ENCODE measurements at regions not wholly inside any gene's neighbourhood (a gene's known extent, or its start where the extent isn't known, plus 50 kb on each side); places are given as distances from the start of the nearest gene placed in this dataset.

- intact Hi-C loops (cut with DNase I; ENCODE audit: low total_unique reads): no loop called here
- no peak for DNase-seq
- WGBS, 5 donors: 84 to 96% (median 94%) methylated on average over 1 of the region's 1 CpG
Observed at GRCh38 chr19:23822735-23823134, 64.0 kb upstream of the ZNF681 start.

GRCh38 chr19:23817519-23817918 lies 58.8 kb upstream of the ZNF681 start:
- intact Hi-C loops (cut with DNase I; ENCODE audit: low total_unique reads): no loop called here
- Histone ChIP-seq H3K4me3 (no peak overlapping the region), H3K27ac (no peak overlapping the region), H3K4me1 (no peaks in the 10 kb centered on the region), H3K9me3 (peaks cover 0 to 67% (median 50%) of the 10 kb centered on the region in 8 donors), H3K27me3 (replicated peaks in 1 of 7) (no peaks in the 10 kb centered on the region), H3K36me3 (no peaks in the 10 kb centered on the region)
- no peak for DNase-seq
- WGBS, 5 donors: 54 to 65% (median 59%) methylated on average over 4 of the region's 4 CpGs
- no peak for TF ChIP-seq POLR2A (IDR thresholded peaks at IDR 0.05)
- peak in 8 of 11 experiments; percentile 12 to 60 (median 41) for TF ChIP-seq CTCF (IDR thresholded peaks at IDR 0.05 in 8 of 11, conservative IDR thresholded peaks at IDR 0.05 in 3 of 11)
- peak in 1 of 3 donors; percentile 32 for TF ChIP-seq POLR2AphosphoS5 (IDR thresholded peaks at IDR 0.05)

More at GRCh38 chr19:23822735-23823134, 64.0 kb upstream of the ZNF681 start:
- Histone ChIP-seq H3K4me3 (no peak overlapping the region), H3K4me1 (no peaks in the 10 kb centered on the region), H3K27me3 (replicated peaks in 1 of 7) (no peaks in the 10 kb centered on the region), H3K36me3 (no peaks in the 10 kb centered on the region), H3K27ac (no peak overlapping the region), H3K9me3 (peaks cover 7 to 93% (median 85%) of the 10 kb centered on the region in 8 donors)
- TF ChIP-seq POLR2A (IDR thresholded peaks at IDR 0.05): no peak
- no peak for TF ChIP-seq CTCF (IDR thresholded peaks at IDR 0.05 in 8 of 11, conservative IDR thresholded peaks at IDR 0.05 in 3 of 11)
- no peak for TF ChIP-seq POLR2AphosphoS5 (IDR thresholded peaks at IDR 0.05)

GRCh38 chr19:23810496-23810895 lies 51.8 kb upstream of the ZNF681 start:
- TF ChIP-seq CTCF (IDR thresholded peaks at IDR 0.05 in 8 of 11, conservative IDR thresholded peaks at IDR 0.05 in 3 of 11) (no peak), POLR2A (IDR thresholded peaks at IDR 0.05) (no peak), POLR2AphosphoS5 (IDR thresholded peaks at IDR 0.05) (no peak)
- Histone ChIP-seq H3K27me3 (replicated peaks in 1 of 7) (no peaks in the 10 kb centered on the region), H3K4me3 (no peak overlapping the region), H3K36me3 (peaks cover 0 to 5% (median 0%) of the 10 kb centered on the region in 6 donors), H3K9me3 (peaks cover 0 to 15% (median 1%) of the 10 kb centered on the region in 8 donors), H3K27ac (no peak overlapping the region), H3K4me1 (no peaks in the 10 kb centered on the region)
- DNase-seq: no peak
- intact Hi-C loops (cut with DNase I; ENCODE audit: low total_unique reads): no loop called here
- 51 to 62% (median 58%) methylated on average over 3 of the region's 3 CpGs for WGBS, 5 donors
